GM12873 (cell line): ENCODE measurements at regions not wholly inside any gene's neighbourhood (a gene's known extent, or its start where the extent isn't known, plus 50 kb on each side); places are given as distances from the start of the nearest gene placed in this dataset.

Experiments
- CTCF ChIP-seq: IDR thresholded peaks from 2 replicates; pipeline ENCODE4 v1.5.1; 2012; ENCODE audit warnings: low read depth, mild to moderate bottlenecking, moderate library complexity, low read length, control low read depth; ENCODE audit not compliant: insufficient read depth; ENCODE audit errors: missing control alignments

GRCh38 chr2:217195658-217196446 lies 336.0 kb upstream of the TNP1 start:
- no peak for TF ChIP-seq CTCF

DNA sequence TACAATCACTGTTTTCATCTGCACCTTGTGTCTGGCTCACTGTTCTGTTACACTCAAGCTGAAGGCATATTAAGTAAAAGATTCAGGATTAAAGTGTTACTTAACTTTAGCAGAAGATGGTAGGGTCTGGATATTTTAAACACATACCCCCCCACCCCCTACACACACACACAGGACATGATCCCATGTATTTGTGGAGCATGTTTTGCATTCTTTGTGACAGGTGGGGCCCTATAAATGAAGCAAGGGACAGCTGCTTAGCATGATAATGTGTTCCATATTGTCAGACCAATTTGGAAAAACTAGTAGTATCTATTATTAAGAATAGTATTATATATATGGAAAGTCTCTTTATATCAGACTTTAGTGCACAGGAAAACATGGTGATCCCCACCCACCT lies 335.2 kb upstream of the TNP1 start:
- TF ChIP-seq CTCF, result no peak

- TF ChIP-seq CTCF, result no peak
Observed at GRCh38 chr2:217193431-217194340, 333.8 kb upstream of the TNP1 start.

- no peak for TF ChIP-seq CTCF
Observed at GRCh38 chr2:217192366-217192765, 332.5 kb upstream of the TNP1 start.

DNA sequence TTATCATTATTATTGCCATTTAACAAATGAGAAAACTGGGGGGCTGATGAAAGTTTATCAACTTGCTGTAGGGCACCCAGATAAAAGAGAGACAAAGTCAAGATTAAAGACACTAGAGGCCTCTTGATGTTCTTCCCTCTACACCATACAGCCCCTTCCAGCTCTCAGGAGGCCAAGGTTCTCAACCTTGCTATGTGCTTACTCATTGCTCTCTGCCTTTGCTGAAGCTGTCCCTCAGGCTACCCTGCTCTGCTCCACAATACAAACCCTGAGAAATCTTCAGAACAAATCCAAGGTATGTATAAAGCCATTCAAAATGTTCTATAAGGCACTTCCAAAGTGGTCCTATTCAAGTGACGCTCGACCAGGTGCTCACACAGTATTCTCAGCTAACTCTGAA lies 329.9 kb upstream of the TNP1 start:
- no peak for TF ChIP-seq CTCF

- TF ChIP-seq CTCF, result no peak
Observed at GRCh38 chr2:217189131-217189530, 329.3 kb upstream of the TNP1 start.

GRCh38 chr2:217186668-217187159 lies 326.9 kb upstream of the TNP1 start:
- no peak for TF ChIP-seq CTCF
